Vagina (tissue), 2 donors: ENCODE measurements at regions not wholly inside any gene's neighbourhood (a gene's known extent, or its start where the extent isn't known, plus 50 kb on each side); places are given as distances from the start of the nearest gene placed in this dataset.

Experiments
- DNase-seq, 2 donors: peaks; one replicate each; pipeline ENCODE4 v3.0.0-alpha.2; 2017; ENCODE audit errors: extremely low spot score in 2 of 2
- H3K27ac ChIP-seq: fragments of 200-600 bp; sonication (generic); one replicate; pipeline ENCODE4 v1.5.1; 2019
- H3K27me3 ChIP-seq: fragments of 200-600 bp; sonication (generic); one replicate; pipeline ENCODE4 v1.5.1; 2019
- H3K36me3 ChIP-seq, 2 donors: fragments of 200-600 bp; sonication (generic); one replicate each; pipeline ENCODE4 v1.5.1; 2017 to 2019
- H3K4me1 ChIP-seq: fragments of 200-600 bp; sonication (generic); one replicate; pipeline ENCODE4 v1.5.1; 2019
- H3K4me3 ChIP-seq, 2 donors: fragments of 200-600 bp; sonication (generic); 1 replicate in 1 of 2; 2 replicates in 1 of 2; pipeline ENCODE4 v1.5.1; 2016 to 2019
- H3K9me3 ChIP-seq: fragments of 200-600 bp; sonication (generic); one replicate; pipeline ENCODE4 v1.5.1; 2019
- POLR2A ChIP-seq, 2 donors: fragments of 450-650 bp; IDR thresholded peaks; one replicate each; pipeline ENCODE4 v1.6.1; 2017; ENCODE audit warnings: antibody characterized with exemption in 2 of 2, mild to moderate bottlenecking in 2 of 2, moderate library complexity in 2 of 2
- POLR2AphosphoS5 ChIP-seq, 2 donors: sonication (generic); formaldehyde crosslinking; IDR thresholded peaks; one replicate each; pipeline ENCODE4 v1.9.0; 2017; ENCODE audit warnings: antibody characterized with exemption in 2 of 2, mild to moderate bottlenecking in 2 of 2, low read depth in 1 of 2; ENCODE audit not compliant: insufficient read depth in 1 of 2
- intact Hi-C: fragments of 100-400 bp; cut with DNase I; formaldehyde crosslinking; loops from one replicate; pipeline ENCODE4 v1.15.1; 2023
- TF ChIP-seq, protein P1 (sequence below), 3 experiments: fragments of 450-650 bp in 2 of 3; fragments of 200-600 bp in 1 of 3; sonication (generic) in 1 of 3; IDR thresholded peaks; one replicate each; pipeline ENCODE4 v1.5.1; 2017 to 2019; ENCODE audit warnings: antibody characterized with exemption in 3 of 3, mild to moderate bottlenecking in 2 of 3, moderate library complexity in 2 of 3

GRCh38 chr2:47232738-47233415 lies 56.6 kb upstream of the CALM2 start:
- no peak overlapping the region for H3K27ac ChIP-seq
- H3K4me3 ChIP-seq, result no peak overlapping the region
- intact Hi-C loops, result no loop called here
- H3K27me3 ChIP-seq, result no peaks in the 10 kb centered on the region
- H3K9me3 ChIP-seq, result no peaks in the 10 kb centered on the region
- no peaks in the 10 kb centered on the region for H3K36me3 ChIP-seq
- no peak for DNase-seq
- TF ChIP-seq POLR2A (IDR thresholded peaks at IDR 0.05) (no peak), POLR2AphosphoS5 (IDR thresholded peaks at IDR 0.05; ENCODE audit: insufficient read depth in 1 of 2, low read depth in 1 of 2) (no peak)
- TF ChIP-seq, protein P1, sequence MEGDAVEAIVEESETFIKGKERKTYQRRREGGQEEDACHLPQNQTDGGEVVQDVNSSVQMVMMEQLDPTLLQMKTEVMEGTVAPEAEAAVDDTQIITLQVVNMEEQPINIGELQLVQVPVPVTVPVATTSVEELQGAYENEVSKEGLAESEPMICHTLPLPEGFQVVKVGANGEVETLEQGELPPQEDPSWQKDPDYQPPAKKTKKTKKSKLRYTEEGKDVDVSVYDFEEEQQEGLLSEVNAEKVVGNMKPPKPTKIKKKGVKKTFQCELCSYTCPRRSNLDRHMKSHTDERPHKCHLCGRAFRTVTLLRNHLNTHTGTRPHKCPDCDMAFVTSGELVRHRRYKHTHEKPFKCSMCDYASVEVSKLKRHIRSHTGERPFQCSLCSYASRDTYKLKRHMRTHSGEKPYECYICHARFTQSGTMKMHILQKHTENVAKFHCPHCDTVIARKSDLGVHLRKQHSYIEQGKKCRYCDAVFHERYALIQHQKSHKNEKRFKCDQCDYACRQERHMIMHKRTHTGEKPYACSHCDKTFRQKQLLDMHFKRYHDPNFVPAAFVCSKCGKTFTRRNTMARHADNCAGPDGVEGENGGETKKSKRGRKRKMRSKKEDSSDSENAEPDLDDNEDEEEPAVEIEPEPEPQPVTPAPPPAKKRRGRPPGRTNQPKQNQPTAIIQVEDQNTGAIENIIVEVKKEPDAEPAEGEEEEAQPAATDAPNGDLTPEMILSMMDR (IDR thresholded peaks at IDR 0.05), result no peak
- H3K4me1 ChIP-seq, result no peaks in the 10 kb centered on the region

DNA sequence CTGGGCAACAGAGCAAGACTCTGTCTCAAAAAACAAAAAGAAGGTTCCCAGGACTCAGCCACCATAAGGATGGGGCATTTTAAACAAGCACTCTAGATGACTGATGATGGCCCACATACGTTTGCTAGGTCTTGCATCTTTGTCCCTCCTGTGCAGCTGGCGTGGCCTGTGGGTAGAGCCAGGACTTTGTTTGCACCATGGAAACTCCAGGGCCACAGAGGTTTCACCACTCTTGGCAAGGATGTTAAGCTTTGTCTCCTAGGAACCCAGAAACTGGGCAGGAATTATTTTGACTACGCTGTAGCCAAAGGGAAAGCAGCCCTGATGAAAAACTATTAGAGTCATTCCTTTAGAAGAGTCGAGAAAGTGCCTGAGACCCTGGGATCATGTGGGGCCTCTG lies 54.1 kb upstream of the CALM2 start:
- Histone ChIP-seq H3K27ac (no peak overlapping the region), H3K9me3 (no peaks in the 10 kb centered on the region)
- intact Hi-C loops, result no loop called here

DNA sequence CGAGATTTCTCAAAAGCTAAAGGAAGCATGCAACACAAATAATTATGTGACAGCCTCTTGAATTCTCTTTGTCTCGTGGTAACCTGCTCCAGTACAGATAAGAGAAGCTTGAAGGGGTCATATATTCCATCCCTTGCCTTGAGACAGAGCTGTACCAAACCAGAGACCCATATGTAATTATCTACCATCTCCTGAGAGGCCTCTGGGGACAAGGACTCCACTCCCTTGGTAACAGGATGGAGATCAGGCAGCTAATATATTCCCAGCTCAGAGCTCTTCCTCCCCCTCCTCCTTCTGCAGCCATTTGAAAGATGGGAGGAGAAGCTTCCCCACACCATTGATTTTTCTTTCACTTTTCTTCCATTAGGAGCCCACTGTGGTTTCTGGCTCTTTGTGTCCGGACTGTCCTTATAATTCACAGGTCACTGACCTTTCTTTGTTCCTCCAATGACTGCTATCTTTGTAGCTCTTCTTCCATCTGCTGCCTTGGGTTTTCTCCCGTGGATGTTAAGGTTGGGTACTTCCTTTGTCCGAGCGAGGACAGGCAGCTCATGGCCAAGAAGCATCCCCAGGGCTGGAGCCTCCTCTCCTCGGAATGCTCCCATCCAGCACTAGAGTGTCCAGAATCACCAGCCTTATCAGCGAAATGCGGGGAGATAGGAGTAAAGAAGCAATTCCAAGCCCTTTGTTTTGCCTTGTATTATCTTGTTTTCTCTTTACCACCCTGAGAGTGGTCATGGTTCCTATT lies 51.4 kb upstream of the CALM2 start:
- Histone ChIP-seq H3K36me3 (no peaks in the 10 kb centered on the region), H3K27me3 (no peaks in the 10 kb centered on the region), H3K4me3 (no peak overlapping the region), H3K27ac (no peak overlapping the region), H3K9me3 (no peaks in the 10 kb centered on the region), H3K4me1 (peaks cover 26% of the 10 kb centered on the region)
- intact Hi-C loops, result no loop called here
- TF ChIP-seq POLR2A (IDR thresholded peaks at IDR 0.05) (no peak), POLR2AphosphoS5 (IDR thresholded peaks at IDR 0.05; ENCODE audit: insufficient read depth in 1 of 2, low read depth in 1 of 2) (no peak)
- TF ChIP-seq, protein P1 (IDR thresholded peaks at IDR 0.05), result no peak
- DNase-seq, result no peak

More for the DNA sequence above, 54.1 kb upstream of the CALM2 start:
- Histone ChIP-seq H3K36me3 (no peaks in the 10 kb centered on the region), H3K4me3 (no peak overlapping the region), H3K4me1 (peaks cover 13% of the 10 kb centered on the region), H3K27me3 (no peaks in the 10 kb centered on the region)
- TF ChIP-seq, protein P1 (IDR thresholded peaks at IDR 0.05), result no peak
- no peak for TF ChIP-seq POLR2AphosphoS5 (IDR thresholded peaks at IDR 0.05; ENCODE audit: insufficient read depth in 1 of 2, low read depth in 1 of 2)
- no peak for TF ChIP-seq POLR2A (IDR thresholded peaks at IDR 0.05)
- DNase-seq, result no peak

DNA sequence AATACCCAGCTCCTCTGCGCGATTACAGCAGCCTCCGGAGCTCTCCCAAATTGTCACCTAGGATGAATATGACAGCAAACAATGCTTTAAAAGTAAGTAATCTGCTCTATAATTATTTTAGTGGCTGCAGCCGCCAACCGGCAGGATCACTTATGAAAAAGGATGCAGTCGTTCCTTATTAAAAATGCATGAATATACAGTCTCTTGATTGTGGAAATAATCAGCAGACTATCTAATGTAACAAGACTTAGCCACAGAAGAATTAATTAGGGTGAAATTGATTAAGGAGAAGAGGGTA lies 50.6 kb upstream of the CALM2 start:
- intact Hi-C loops, result no loop called here
- H3K36me3 ChIP-seq, result no peaks in the 10 kb centered on the region
- H3K4me3 ChIP-seq, result no peak overlapping the region
- no peak for DNase-seq
- TF ChIP-seq, protein P1 (IDR thresholded peaks at IDR 0.05), result no peak
- no peak for TF ChIP-seq POLR2A (IDR thresholded peaks at IDR 0.05)
- no peak for TF ChIP-seq POLR2AphosphoS5 (IDR thresholded peaks at IDR 0.05; ENCODE audit: insufficient read depth in 1 of 2, low read depth in 1 of 2)
- peaks cover 30% of the 10 kb centered on the region for H3K4me1 ChIP-seq
- no peaks in the 10 kb centered on the region for H3K27me3 ChIP-seq
- H3K27ac ChIP-seq, result no peak overlapping the region
- H3K9me3 ChIP-seq, result no peaks in the 10 kb centered on the region
